RKO (cell line): ENCODE measurements at regions not wholly inside any gene's neighbourhood (a gene's known extent, or its start where the extent isn't known, plus 50 kb on each side); places are given as distances from the start of the nearest gene placed in this dataset.

Experiments
- DNase-seq: peaks from one replicate; pipeline ENCODE4 v3.0.0-alpha.2; 2016; ENCODE audit warnings: low spot score

GRCh38 chr5:60335913-60336312 is 364.1 kb downstream of the DEPDC1B start:
- no peak for DNase-seq

GRCh38 chr5:60334281-60334713 is 365.7 kb downstream of the DEPDC1B start:
- DNase-seq: peak; percentile 40

GRCh38 chr5:60333005-60333571 is 366.9 kb downstream of the DEPDC1B start:
- peak; percentile 19 for DNase-seq

GRCh38 chr5:60332244-60333004 is 367.5 kb downstream of the DEPDC1B start:
- DNase-seq: peak; percentile 85

- no peak for DNase-seq
Observed at GRCh38 chr5:60330236-60330635, 369.7 kb downstream of the DEPDC1B start.

GRCh38 chr5:60325870-60326269 is 374.1 kb downstream of the DEPDC1B start:
- DNase-seq: no peak

- no peak for DNase-seq
Observed at GRCh38 chr5:60323596-60323995, 376.4 kb downstream of the DEPDC1B start.

- DNase-seq: no peak
Observed at GRCh38 chr5:60312098-60312497, 387.9 kb downstream of the DEPDC1B start.

- DNase-seq: no peak
Observed at GRCh38 chr5:60299944-60300343, 400.0 kb downstream of the DEPDC1B start.

- DNase-seq: no peak
Observed at GRCh38 chr5:60297658-60298057, 402.3 kb downstream of the DEPDC1B start.

- DNase-seq: peak; percentile 61
Observed at GRCh38 chr5:60295423-60295822, 401.9 kb upstream of the PDE4D start.

GRCh38 chr5:60293518-60293917 is 400.0 kb upstream of the PDE4D start:
- DNase-seq: no peak

- peak; percentile 84 for DNase-seq
Observed at GRCh38 chr5:60287174-60287771, 393.7 kb upstream of the PDE4D start.

GRCh38 chr5:60285910-60286309 is 392.4 kb upstream of the PDE4D start:
- DNase-seq: no peak

- no peak for DNase-seq
Observed at GRCh38 chr5:60280943-60281342, 387.4 kb upstream of the PDE4D start.

GRCh38 chr5:60277941-60278340 is 384.4 kb upstream of the PDE4D start:
- DNase-seq: no peak

- DNase-seq: no peak
Observed at GRCh38 chr5:60274747-60275146, 381.2 kb upstream of the PDE4D start.

GRCh38 chr5:60271517-60271916 is 378.0 kb upstream of the PDE4D start:
- no peak for DNase-seq

- no peak for DNase-seq
Observed at GRCh38 chr5:60267907-60268306, 374.4 kb upstream of the PDE4D start.

- no peak for DNase-seq
Observed at GRCh38 chr5:60263346-60263745, 369.8 kb upstream of the PDE4D start.

- no peak for DNase-seq
Observed at GRCh38 chr5:60262576-60263295, 369.2 kb upstream of the PDE4D start.

- DNase-seq: no peak
Observed at GRCh38 chr5:60261732-60262131, 368.2 kb upstream of the PDE4D start.

GRCh38 chr5:60260658-60261057 is 367.1 kb upstream of the PDE4D start:
- DNase-seq: no peak
